ENCODE measurements at regions not wholly inside any gene's neighbourhood (a gene's known extent, or its start where the extent isn't known, plus 50 kb on each side); places are given as distances from the start of the nearest gene placed in this dataset.

DNA sequence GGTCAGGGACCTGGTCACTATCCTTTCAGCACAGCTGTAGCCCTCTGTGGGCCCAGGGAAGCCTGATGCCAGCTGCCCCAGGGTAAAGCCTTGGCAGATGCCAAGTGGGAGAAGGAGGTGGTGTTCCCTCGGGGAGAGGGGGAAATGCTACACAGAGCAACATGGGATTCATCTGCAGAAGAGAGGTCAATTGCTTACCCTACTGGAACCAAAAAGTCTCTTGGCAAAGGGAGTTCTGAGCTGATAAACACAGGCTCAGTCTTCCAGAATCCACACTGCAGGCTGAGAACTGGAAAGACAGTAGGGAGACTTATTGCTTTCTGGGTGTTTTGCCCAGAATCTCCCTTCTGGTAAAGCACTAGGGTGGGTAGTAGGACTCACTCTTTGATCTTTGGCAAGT, 100.1 kb upstream of the NEO1 start:
- TF ChIP-seq, protein P1, sequence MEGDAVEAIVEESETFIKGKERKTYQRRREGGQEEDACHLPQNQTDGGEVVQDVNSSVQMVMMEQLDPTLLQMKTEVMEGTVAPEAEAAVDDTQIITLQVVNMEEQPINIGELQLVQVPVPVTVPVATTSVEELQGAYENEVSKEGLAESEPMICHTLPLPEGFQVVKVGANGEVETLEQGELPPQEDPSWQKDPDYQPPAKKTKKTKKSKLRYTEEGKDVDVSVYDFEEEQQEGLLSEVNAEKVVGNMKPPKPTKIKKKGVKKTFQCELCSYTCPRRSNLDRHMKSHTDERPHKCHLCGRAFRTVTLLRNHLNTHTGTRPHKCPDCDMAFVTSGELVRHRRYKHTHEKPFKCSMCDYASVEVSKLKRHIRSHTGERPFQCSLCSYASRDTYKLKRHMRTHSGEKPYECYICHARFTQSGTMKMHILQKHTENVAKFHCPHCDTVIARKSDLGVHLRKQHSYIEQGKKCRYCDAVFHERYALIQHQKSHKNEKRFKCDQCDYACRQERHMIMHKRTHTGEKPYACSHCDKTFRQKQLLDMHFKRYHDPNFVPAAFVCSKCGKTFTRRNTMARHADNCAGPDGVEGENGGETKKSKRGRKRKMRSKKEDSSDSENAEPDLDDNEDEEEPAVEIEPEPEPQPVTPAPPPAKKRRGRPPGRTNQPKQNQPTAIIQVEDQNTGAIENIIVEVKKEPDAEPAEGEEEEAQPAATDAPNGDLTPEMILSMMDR (IDR thresholded peaks at IDR 0.05), result no peak
- TF ChIP-seq, protein P2, sequence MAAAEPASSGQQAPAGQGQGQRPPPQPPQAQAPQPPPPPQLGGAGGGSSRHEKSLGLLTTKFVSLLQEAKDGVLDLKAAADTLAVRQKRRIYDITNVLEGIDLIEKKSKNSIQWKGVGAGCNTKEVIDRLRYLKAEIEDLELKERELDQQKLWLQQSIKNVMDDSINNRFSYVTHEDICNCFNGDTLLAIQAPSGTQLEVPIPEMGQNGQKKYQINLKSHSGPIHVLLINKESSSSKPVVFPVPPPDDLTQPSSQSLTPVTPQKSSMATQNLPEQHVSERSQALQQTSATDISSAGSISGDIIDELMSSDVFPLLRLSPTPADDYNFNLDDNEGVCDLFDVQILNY (CRISPR knock-in tag; IDR thresholded peaks at IDR 0.05), result no peak
- TF ChIP-seq, protein P3, sequence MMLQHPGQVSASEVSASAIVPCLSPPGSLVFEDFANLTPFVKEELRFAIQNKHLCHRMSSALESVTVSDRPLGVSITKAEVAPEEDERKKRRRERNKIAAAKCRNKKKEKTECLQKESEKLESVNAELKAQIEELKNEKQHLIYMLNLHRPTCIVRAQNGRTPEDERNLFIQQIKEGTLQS (CRISPR knock-in tag; conservative IDR thresholded peaks at IDR 0.05), result no peak
- TF ChIP-seq, protein P4, sequence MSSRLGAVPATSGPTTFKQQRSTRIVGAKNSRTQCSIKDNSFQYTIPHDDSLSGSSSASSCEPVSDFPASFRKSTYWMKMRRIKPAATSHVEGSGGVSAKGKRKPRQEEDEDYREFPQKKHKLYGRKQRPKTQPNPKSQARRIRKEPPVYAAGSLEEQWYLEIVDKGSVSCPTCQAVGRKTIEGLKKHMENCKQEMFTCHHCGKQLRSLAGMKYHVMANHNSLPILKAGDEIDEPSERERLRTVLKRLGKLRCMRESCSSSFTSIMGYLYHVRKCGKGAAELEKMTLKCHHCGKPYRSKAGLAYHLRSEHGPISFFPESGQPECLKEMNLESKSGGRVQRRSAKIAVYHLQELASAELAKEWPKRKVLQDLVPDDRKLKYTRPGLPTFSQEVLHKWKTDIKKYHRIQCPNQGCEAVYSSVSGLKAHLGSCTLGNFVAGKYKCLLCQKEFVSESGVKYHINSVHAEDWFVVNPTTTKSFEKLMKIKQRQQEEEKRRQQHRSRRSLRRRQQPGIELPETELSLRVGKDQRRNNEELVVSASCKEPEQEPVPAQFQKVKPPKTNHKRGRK (CRISPR knock-in tag; IDR thresholded peaks at IDR 0.05; ENCODE audit: borderline replicate concordance), result no peak
- TF ChIP-seq, protein P5, sequence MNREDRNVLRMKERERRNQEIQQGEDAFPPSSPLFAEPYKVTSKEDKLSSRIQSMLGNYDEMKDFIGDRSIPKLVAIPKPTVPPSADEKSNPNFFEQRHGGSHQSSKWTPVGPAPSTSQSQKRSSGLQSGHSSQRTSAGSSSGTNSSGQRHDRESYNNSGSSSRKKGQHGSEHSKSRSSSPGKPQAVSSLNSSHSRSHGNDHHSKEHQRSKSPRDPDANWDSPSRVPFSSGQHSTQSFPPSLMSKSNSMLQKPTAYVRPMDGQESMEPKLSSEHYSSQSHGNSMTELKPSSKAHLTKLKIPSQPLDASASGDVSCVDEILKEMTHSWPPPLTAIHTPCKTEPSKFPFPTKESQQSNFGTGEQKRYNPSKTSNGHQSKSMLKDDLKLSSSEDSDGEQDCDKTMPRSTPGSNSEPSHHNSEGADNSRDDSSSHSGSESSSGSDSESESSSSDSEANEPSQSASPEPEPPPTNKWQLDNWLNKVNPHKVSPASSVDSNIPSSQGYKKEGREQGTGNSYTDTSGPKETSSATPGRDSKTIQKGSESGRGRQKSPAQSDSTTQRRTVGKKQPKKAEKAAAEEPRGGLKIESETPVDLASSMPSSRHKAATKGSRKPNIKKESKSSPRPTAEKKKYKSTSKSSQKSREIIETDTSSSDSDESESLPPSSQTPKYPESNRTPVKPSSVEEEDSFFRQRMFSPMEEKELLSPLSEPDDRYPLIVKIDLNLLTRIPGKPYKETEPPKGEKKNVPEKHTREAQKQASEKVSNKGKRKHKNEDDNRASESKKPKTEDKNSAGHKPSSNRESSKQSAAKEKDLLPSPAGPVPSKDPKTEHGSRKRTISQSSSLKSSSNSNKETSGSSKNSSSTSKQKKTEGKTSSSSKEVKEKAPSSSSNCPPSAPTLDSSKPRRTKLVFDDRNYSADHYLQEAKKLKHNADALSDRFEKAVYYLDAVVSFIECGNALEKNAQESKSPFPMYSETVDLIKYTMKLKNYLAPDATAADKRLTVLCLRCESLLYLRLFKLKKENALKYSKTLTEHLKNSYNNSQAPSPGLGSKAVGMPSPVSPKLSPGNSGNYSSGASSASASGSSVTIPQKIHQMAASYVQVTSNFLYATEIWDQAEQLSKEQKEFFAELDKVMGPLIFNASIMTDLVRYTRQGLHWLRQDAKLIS (CRISPR knock-in tag; IDR thresholded peaks at IDR 0.05; ENCODE audit: borderline replicate concordance), result no peak
- TF ChIP-seq ZBTB21 (CRISPR knock-in tag; IDR thresholded peaks at IDR 0.05; ENCODE audit: borderline replicate concordance), result no peak
- TF ChIP-seq ESRRA (CRISPR knock-in tag; IDR thresholded peaks at IDR 0.05; ENCODE audit: borderline replicate concordance), result no peak
- TF ChIP-seq FOXP1 (CRISPR knock-in tag; IDR thresholded peaks at IDR 0.05; ENCODE audit: borderline replicate concordance), result no peak
- no peak for TF ChIP-seq SP1 (CRISPR knock-in tag; conservative IDR thresholded peaks at IDR 0.05)
- no peak for TF ChIP-seq FOXJ3 (CRISPR knock-in tag; IDR thresholded peaks at IDR 0.05; ENCODE audit: borderline replicate concordance)
- TF ChIP-seq, protein P6, sequence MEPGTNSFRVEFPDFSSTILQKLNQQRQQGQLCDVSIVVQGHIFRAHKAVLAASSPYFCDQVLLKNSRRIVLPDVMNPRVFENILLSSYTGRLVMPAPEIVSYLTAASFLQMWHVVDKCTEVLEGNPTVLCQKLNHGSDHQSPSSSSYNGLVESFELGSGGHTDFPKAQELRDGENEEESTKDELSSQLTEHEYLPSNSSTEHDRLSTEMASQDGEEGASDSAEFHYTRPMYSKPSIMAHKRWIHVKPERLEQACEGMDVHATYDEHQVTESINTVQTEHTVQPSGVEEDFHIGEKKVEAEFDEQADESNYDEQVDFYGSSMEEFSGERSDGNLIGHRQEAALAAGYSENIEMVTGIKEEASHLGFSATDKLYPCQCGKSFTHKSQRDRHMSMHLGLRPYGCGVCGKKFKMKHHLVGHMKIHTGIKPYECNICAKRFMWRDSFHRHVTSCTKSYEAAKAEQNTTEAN (CRISPR knock-in tag; IDR thresholded peaks at IDR 0.05), result no peak
